ENCODE measurements at regions not wholly inside any gene's neighbourhood (a gene's known extent, or its start where the extent isn't known, plus 50 kb on each side); places are given as distances from the start of the nearest gene placed in this dataset.

DNA sequence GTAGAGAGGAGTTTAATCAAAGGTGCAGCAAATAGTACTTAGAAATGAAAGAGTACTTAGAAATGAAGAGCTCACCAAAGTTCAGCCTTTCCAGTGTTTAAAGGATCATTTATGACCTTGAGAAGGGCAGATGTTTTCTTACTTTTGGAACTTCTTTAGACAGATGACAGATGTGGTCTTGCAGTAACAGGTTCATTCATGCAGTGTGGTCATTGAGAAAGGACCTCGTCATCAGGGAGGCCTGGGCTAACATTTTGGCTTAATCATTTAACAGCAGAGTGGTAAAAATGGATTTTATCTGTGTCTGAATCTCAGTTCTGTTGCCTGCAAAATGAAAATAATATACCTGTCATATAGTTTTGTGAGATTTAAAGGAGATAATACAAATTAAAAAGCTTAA lies 75.1 kb upstream of the NT5C1B start:
- TF ChIP-seq, protein P1, sequence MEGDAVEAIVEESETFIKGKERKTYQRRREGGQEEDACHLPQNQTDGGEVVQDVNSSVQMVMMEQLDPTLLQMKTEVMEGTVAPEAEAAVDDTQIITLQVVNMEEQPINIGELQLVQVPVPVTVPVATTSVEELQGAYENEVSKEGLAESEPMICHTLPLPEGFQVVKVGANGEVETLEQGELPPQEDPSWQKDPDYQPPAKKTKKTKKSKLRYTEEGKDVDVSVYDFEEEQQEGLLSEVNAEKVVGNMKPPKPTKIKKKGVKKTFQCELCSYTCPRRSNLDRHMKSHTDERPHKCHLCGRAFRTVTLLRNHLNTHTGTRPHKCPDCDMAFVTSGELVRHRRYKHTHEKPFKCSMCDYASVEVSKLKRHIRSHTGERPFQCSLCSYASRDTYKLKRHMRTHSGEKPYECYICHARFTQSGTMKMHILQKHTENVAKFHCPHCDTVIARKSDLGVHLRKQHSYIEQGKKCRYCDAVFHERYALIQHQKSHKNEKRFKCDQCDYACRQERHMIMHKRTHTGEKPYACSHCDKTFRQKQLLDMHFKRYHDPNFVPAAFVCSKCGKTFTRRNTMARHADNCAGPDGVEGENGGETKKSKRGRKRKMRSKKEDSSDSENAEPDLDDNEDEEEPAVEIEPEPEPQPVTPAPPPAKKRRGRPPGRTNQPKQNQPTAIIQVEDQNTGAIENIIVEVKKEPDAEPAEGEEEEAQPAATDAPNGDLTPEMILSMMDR (optimal IDR thresholded peaks at IDR 0.05 in 1 of 3, IDR thresholded peaks at IDR 0.05 in 1 of 3, conservative IDR thresholded peaks at IDR 0.05 in 1 of 3; ENCODE audit: extremely low read depth in 1 of 3, insufficient read depth in 2 of 3, low read length in 3 of 3): no peak
- TF ChIP-seq EZH2 (IDR thresholded peaks at IDR 0.05; ENCODE audit: low read length): no peak

Data from keratinocyte (primary cell).